Neural crest cell (in vitro differentiated cells): ENCODE measurements at regions not wholly inside any gene's neighbourhood (a gene's known extent, or its start where the extent isn't known, plus 50 kb on each side); places are given as distances from the start of the nearest gene placed in this dataset.

Experiments used
- DNase-seq: peaks from one replicate; pipeline ENCODE4 v3.0.0; 2021; ENCODE audit warnings: low read depth, mixed read lengths, low spot score
- H3K27ac Mint-ChIP-seq: one replicate; pipeline ENCODE4 v1.8.0; 2021; ENCODE audit warnings: mild to moderate bottlenecking, mixed read lengths; ENCODE audit not compliant: unreplicated experiment
- H3K27me3 Mint-ChIP-seq: 2 replicates; pipeline ENCODE4 v1.8.0; 2021; ENCODE audit warnings: low read depth, mild to moderate bottlenecking, mixed read lengths
- H3K36me3 Mint-ChIP-seq: 2 replicates; pipeline ENCODE4 v1.8.0; 2021; ENCODE audit warnings: low read depth, mild to moderate bottlenecking, mixed read lengths
- H3K4me1 Mint-ChIP-seq: 2 replicates; pipeline ENCODE4 v1.8.0; 2021; ENCODE audit warnings: mixed read lengths
- H3K4me3 Mint-ChIP-seq: one replicate; pipeline ENCODE4 v1.8.0; 2021; ENCODE audit warnings: mild to moderate bottlenecking, mixed read lengths
- H3K9me3 Mint-ChIP-seq: 2 replicates; pipeline ENCODE4 v1.8.0; 2021; ENCODE audit warnings: mixed read lengths
- CTCF ChIP-seq: fragments of 200-600 bp; sonication (generic); conservative IDR thresholded peaks from 2 replicates; pipeline ENCODE4 v1.5.0; 2021; ENCODE audit warnings: antibody characterized with exemption, mild to moderate bottlenecking

- H3K27ac Mint-ChIP-seq, result no peak overlapping the region
- DNase-seq, result no peak
- no peaks in the 10 kb centered on the region for H3K27me3 Mint-ChIP-seq
- H3K4me3 Mint-ChIP-seq, result no peak overlapping the region
- no peaks in the 10 kb centered on the region for H3K36me3 Mint-ChIP-seq
- TF ChIP-seq CTCF, result no peak
- H3K9me3 Mint-ChIP-seq, result no peaks in the 10 kb centered on the region
- peaks cover 25% of the 10 kb centered on the region for H3K4me1 Mint-ChIP-seq
Observed at GRCh38 chr6:113736978-113737377, 120.2 kb upstream of the MARCKS start.

GRCh38 chr6:113739041-113739655 is 118.0 kb upstream of the MARCKS start:
- no peaks in the 10 kb centered on the region for H3K27me3 Mint-ChIP-seq

GRCh38 chr6:113741651-113742050 is 115.5 kb upstream of the MARCKS start:
- Mint-ChIP-seq H3K9me3 (no peaks in the 10 kb centered on the region), H3K4me3 (no peak overlapping the region), H3K4me1 (peaks cover 14% of the 10 kb centered on the region), H3K27ac (no peak overlapping the region), H3K27me3 (no peaks in the 10 kb centered on the region), H3K36me3 (no peaks in the 10 kb centered on the region)
- no peak for TF ChIP-seq CTCF
- no peak for DNase-seq

More at GRCh38 chr6:113739041-113739655, 118.0 kb upstream of the MARCKS start:
- H3K27ac Mint-ChIP-seq, result no peak overlapping the region
- H3K9me3 Mint-ChIP-seq, result no peaks in the 10 kb centered on the region
- H3K4me1 Mint-ChIP-seq, result peaks cover 9% of the 10 kb centered on the region
- no peak for TF ChIP-seq CTCF
- H3K36me3 Mint-ChIP-seq, result no peaks in the 10 kb centered on the region
- no peak for DNase-seq
- no peak overlapping the region for H3K4me3 Mint-ChIP-seq

GRCh38 chr6:113742342-113742741 is 114.8 kb upstream of the MARCKS start:
- Mint-ChIP-seq H3K27me3 (no peaks in the 10 kb centered on the region), H3K4me3 (no peak overlapping the region), H3K4me1 (peaks cover 14% of the 10 kb centered on the region), H3K27ac (no peak overlapping the region), H3K36me3 (no peaks in the 10 kb centered on the region), H3K9me3 (no peaks in the 10 kb centered on the region)
- DNase-seq, result no peak
- TF ChIP-seq CTCF, result no peak

- no peak overlapping the region for H3K4me3 Mint-ChIP-seq
- DNase-seq, result no peak
- peaks cover 3% of the 10 kb centered on the region for H3K9me3 Mint-ChIP-seq
- no peak for TF ChIP-seq CTCF
- H3K4me1 Mint-ChIP-seq, result peaks cover 14% of the 10 kb centered on the region
- H3K36me3 Mint-ChIP-seq, result no peaks in the 10 kb centered on the region
- no peaks in the 10 kb centered on the region for H3K27me3 Mint-ChIP-seq
- H3K27ac Mint-ChIP-seq, result no peak overlapping the region
Observed at GRCh38 chr6:113744861-113745260, 112.3 kb upstream of the MARCKS start.
